GM19468 (cell line): ENCODE measurements at regions not wholly inside any gene's neighbourhood (a gene's known extent, or its start where the extent isn't known, plus 50 kb on each side); places are given as distances from the start of the nearest gene placed in this dataset.

Experiments
- ATAC-seq: cut with Tn5 transposase; IDR thresholded peaks from one replicate; pipeline ENCODE4 v1.9.1; 2021; ENCODE audit warnings: mild to moderate bottlenecking, moderate library complexity, moderate number of reproducible peaks; ENCODE audit not compliant: unreplicated experiment; ENCODE audit errors: extremely low read depth

GRCh38 chr18:40469851-40470250 lies 1485.2 kb upstream of the PIK3C3 start:
- ATAC-seq = no peak

GRCh38 chr18:40469316-40469715 lies 1485.7 kb upstream of the PIK3C3 start:
- no peak for ATAC-seq

- ATAC-seq = no peak
These were observed 1491.0 kb upstream of the PIK3C3 start for GRCh38 chr18:40464032-40464431.

- ATAC-seq = no peak
These were observed 1501.1 kb upstream of the PIK3C3 start for GRCh38 chr18:40453903-40454302.

GRCh38 chr18:40452599-40452998 lies 1502.4 kb upstream of the PIK3C3 start:
- no peak for ATAC-seq

- ATAC-seq = no peak
These were observed 1504.3 kb upstream of the PIK3C3 start for GRCh38 chr18:40450751-40451150.

GRCh38 chr18:40447820-40448219 lies 1507.2 kb upstream of the PIK3C3 start:
- ATAC-seq = no peak

- no peak for ATAC-seq
These were observed 1514.9 kb upstream of the PIK3C3 start for GRCh38 chr18:40440088-40440487.

GRCh38 chr18:40437517-40437916 lies 1517.5 kb upstream of the PIK3C3 start:
- no peak for ATAC-seq

GRCh38 chr18:40431071-40431985 lies 1523.7 kb upstream of the PIK3C3 start:
- no peak for ATAC-seq

- no peak for ATAC-seq
These were observed 1531.7 kb upstream of the PIK3C3 start for GRCh38 chr18:40423291-40423690.

GRCh38 chr18:40420675-40421074 lies 1534.4 kb upstream of the PIK3C3 start:
- no peak for ATAC-seq

- no peak for ATAC-seq
These were observed 1537.5 kb upstream of the PIK3C3 start for GRCh38 chr18:40417501-40417900.

- no peak for ATAC-seq
These were observed 1539.2 kb upstream of the PIK3C3 start for GRCh38 chr18:40415821-40416220.

GRCh38 chr18:40415176-40415791 lies 1539.8 kb upstream of the PIK3C3 start:
- ATAC-seq = no peak

- ATAC-seq = no peak
These were observed 1540.8 kb upstream of the PIK3C3 start for GRCh38 chr18:40414155-40414754.

- ATAC-seq = no peak
These were observed 1541.9 kb upstream of the PIK3C3 start for GRCh38 chr18:40413160-40413559.

- ATAC-seq = no peak
These were observed 1542.6 kb upstream of the PIK3C3 start for GRCh38 chr18:40412410-40412809.

- ATAC-seq = no peak
These were observed 1547.1 kb upstream of the PIK3C3 start for GRCh38 chr18:40407909-40408308.

- no peak for ATAC-seq
These were observed 1550.8 kb upstream of the PIK3C3 start for GRCh38 chr18:40404284-40404683.

- no peak for ATAC-seq
These were observed 1553.0 kb upstream of the PIK3C3 start for GRCh38 chr18:40402052-40402451.
